AG09309 (cell line): ENCODE measurements at regions not wholly inside any gene's neighbourhood (a gene's known extent, or its start where the extent isn't known, plus 50 kb on each side); places are given as distances from the start of the nearest gene placed in this dataset.

Experiments
- DNase-seq: peaks from one replicate; pipeline ENCODE4 v3.0.0-alpha.2; 2010; ENCODE audit warnings: low read depth
- H3K4me3 ChIP-seq: 2 replicates; pipeline ENCODE4 v1.5.1; 2011; ENCODE audit warnings: mild to moderate bottlenecking, low read depth, low read length, moderate library complexity; ENCODE audit not compliant: control insufficient read depth
- CTCF ChIP-seq: IDR thresholded peaks from 2 replicates; pipeline ENCODE4 v1.5.1; 2011; ENCODE audit warnings: mild to moderate bottlenecking, low read depth, low read length, inconsistent platforms; ENCODE audit not compliant: insufficient read depth, control insufficient read depth; ENCODE audit errors: missing control alignments

- H3K4me3 ChIP-seq: no peak overlapping the region
- no peak for TF ChIP-seq CTCF
- DNase-seq: no peak
Observed at GRCh38 chr5:56523790-56524575, 290.9 kb upstream of the ANKRD55 start.

GRCh38 chr5:56522960-56523359 lies 289.8 kb upstream of the ANKRD55 start:
- no peak overlapping the region for H3K4me3 ChIP-seq
- no peak for TF ChIP-seq CTCF
- no peak for DNase-seq

- no peak overlapping the region for H3K4me3 ChIP-seq
- no peak for DNase-seq
- no peak for TF ChIP-seq CTCF
Observed at GRCh38 chr5:56522169-56522568, 289.0 kb upstream of the ANKRD55 start.

GRCh38 chr5:56520986-56521730 lies 288.0 kb upstream of the ANKRD55 start:
- no peak for TF ChIP-seq CTCF
- no peak for DNase-seq
- H3K4me3 ChIP-seq: no peak overlapping the region

- no peak overlapping the region for H3K4me3 ChIP-seq
- no peak for TF ChIP-seq CTCF
- no peak for DNase-seq
Observed at GRCh38 chr5:56518820-56519219, 285.7 kb upstream of the ANKRD55 start.

- no peak for TF ChIP-seq CTCF
- DNase-seq: no peak
- no peak overlapping the region for H3K4me3 ChIP-seq
Observed at GRCh38 chr5:56517011-56517416, 283.9 kb upstream of the ANKRD55 start.
